Neural progenitor cell (in vitro differentiated cells): ENCODE measurements at regions not wholly inside any gene's neighbourhood (a gene's known extent, or its start where the extent isn't known, plus 50 kb on each side); places are given as distances from the start of the nearest gene placed in this dataset.
A peak's percentile ranks its signal among the peaks of the same experiment; 100 is the strongest.

Experiments used
- DNase-seq: peaks from one replicate; pipeline ENCODE4 v3.0.0-alpha.2; 2016; ENCODE audit warnings: low spot score
- H2AFZ ChIP-seq: fragments of 200-600 bp; sonication (generic); replicated peaks from 2 replicates; pipeline ENCODE4 v1.6.1; 2016; ENCODE audit warnings: antibody characterized with exemption
- H3F3A ChIP-seq: fragments of 200-600 bp; sonication (generic); 2 replicates; pipeline ENCODE4 v1.6.1; 2016; ENCODE audit warnings: antibody characterized with exemption, low read depth
- H3K27ac ChIP-seq: fragments of 200-600 bp; sonication (generic); 2 replicates; pipeline ENCODE4 v1.5.1; 2016; ENCODE audit warnings: mild to moderate bottlenecking
- H3K27me3 ChIP-seq: fragments of 200-600 bp; sonication (generic); 2 replicates; pipeline ENCODE4 v1.6.1; 2016; ENCODE audit warnings: mild to moderate bottlenecking, moderate library complexity
- H3K36me3 ChIP-seq: fragments of 200-600 bp; sonication (generic); 2 replicates; pipeline ENCODE4 v1.5.1; 2016
- H3K4me1 ChIP-seq: fragments of 200-600 bp; sonication (generic); 2 replicates; pipeline ENCODE4 v1.6.1; 2016; ENCODE audit warnings: mixed run types
- H3K4me2 ChIP-seq: fragments of 200-600 bp; sonication (generic); 2 replicates; pipeline ENCODE4 v1.6.1; 2016
- H3K4me3 ChIP-seq: fragments of 200-600 bp; sonication (generic); 2 replicates; pipeline ENCODE4 v1.5.1; 2016
- H3K79me2 ChIP-seq: fragments of 200-600 bp; sonication (generic); 2 replicates; pipeline ENCODE4 v1.6.1; 2016; ENCODE audit warnings: low read depth
- H3K9ac ChIP-seq: fragments of 200-600 bp; sonication (generic); 2 replicates; pipeline ENCODE4 v1.6.1; 2016
- H3K9me3 ChIP-seq: fragments of 200-600 bp; sonication (generic); 2 replicates; pipeline ENCODE4 v1.5.1; 2016; ENCODE audit warnings: low read depth
- H4K20me1 ChIP-seq: fragments of 200-600 bp; sonication (generic); 2 replicates; pipeline ENCODE4 v1.6.1; 2016; ENCODE audit warnings: low read depth
- H3K27ac Mint-ChIP-seq: 3 replicates; pipeline ENCODE4 v1.8.0; 2021; ENCODE audit warnings: mixed read lengths
- H3K27me3 Mint-ChIP-seq: 2 replicates; pipeline ENCODE4 v1.8.0; 2022; ENCODE audit warnings: low read depth, mild to moderate bottlenecking, inconsistent platforms, moderate library complexity, mixed read lengths; ENCODE audit not compliant: insufficient read depth
- H3K36me3 Mint-ChIP-seq: 3 replicates; pipeline ENCODE4 v1.8.0; 2021; ENCODE audit warnings: mixed read lengths
- H3K4me1 Mint-ChIP-seq: 3 replicates; pipeline ENCODE4 v1.8.0; 2021; ENCODE audit warnings: mixed read lengths
- H3K4me3 Mint-ChIP-seq: 3 replicates; pipeline ENCODE4 v1.8.0; 2021; ENCODE audit warnings: mild to moderate bottlenecking, moderate library complexity, mixed read lengths
- H3K9me3 Mint-ChIP-seq: 3 replicates; pipeline ENCODE4 v1.8.0; 2020; ENCODE audit warnings: mixed read lengths
- CTCF ChIP-seq: fragments of 200-600 bp; sonication (generic); IDR thresholded peaks from 2 replicates; pipeline ENCODE4 v1.5.1; 2017; ENCODE audit warnings: antibody characterized with exemption, mild to moderate bottlenecking
- EZH2 ChIP-seq: fragments of 200-600 bp; sonication (generic); IDR thresholded peaks from 2 replicates; pipeline ENCODE4 v1.6.1; 2017; ENCODE audit warnings: antibody characterized with exemption, mild to moderate bottlenecking, moderate library complexity
- EZH2phosphoT487 ChIP-seq: fragments of 200-600 bp; sonication (generic); IDR thresholded peaks from 2 replicates; pipeline ENCODE4 v1.6.1; 2017; ENCODE audit warnings: antibody characterized with exemption

- Histone ChIP-seq H2AFZ (peak overlapping the region; percentile 32), H3K9me3 (no peaks in the 10 kb centered on the region), H3K27me3 (no peaks in the 10 kb centered on the region), H3K79me2 (no peaks in the 10 kb centered on the region), H3F3A (no peaks in the 10 kb centered on the region), H3K4me2 (no peak overlapping the region), H4K20me1 (no peaks in the 10 kb centered on the region), H3K4me3 (no peak overlapping the region), H3K4me1 (peaks cover 13% of the 10 kb centered on the region), H3K27ac (no peak overlapping the region), H3K36me3 (no peaks in the 10 kb centered on the region), H3K9ac (no peak overlapping the region)
- peaks cover 11% of the 10 kb centered on the region for H3K4me1 Mint-ChIP-seq
- H3K27ac Mint-ChIP-seq: no peak overlapping the region
- H3K36me3 Mint-ChIP-seq: no peaks in the 10 kb centered on the region
- peak; percentile 16 for DNase-seq
- H3K27me3 Mint-ChIP-seq: peaks cover 6% of the 10 kb centered on the region
- no peaks in the 10 kb centered on the region for H3K9me3 Mint-ChIP-seq
- no peak overlapping the region for H3K4me3 Mint-ChIP-seq
- TF ChIP-seq CTCF (no peak), EZH2phosphoT487 (no peak), EZH2 (no peak)
Observed at GRCh38 chr12:13499008-13499407, 302.5 kb downstream of the EMP1 start.

DNA sequence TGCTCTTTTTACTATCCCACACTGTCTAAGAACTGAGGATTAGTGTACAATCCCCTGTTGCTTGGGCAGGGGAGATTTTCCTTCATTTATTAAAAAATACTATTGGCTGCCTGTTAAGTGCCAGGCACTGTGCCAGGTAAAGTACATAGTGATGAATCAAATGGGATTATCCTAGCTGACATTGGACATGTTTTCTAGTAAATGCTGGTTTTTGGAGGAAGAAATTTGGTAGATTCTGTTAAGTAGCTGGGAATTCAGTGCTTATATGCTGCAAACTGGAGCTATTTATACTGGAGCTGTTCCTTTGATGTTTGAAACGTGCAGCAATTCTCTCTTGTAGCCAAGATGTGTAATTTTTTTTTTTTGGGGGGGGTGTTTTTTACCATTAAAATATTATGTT, 299.6 kb downstream of the EMP1 start:
- H3K27ac Mint-ChIP-seq: no peak overlapping the region
- H3K9me3 Mint-ChIP-seq: no peaks in the 10 kb centered on the region
- H3K9ac ChIP-seq: no peak overlapping the region
- TF ChIP-seq CTCF: no peak
- H3K27me3 ChIP-seq: no peaks in the 10 kb centered on the region
- H3K79me2 ChIP-seq: no peaks in the 10 kb centered on the region
- H3F3A ChIP-seq: no peaks in the 10 kb centered on the region
- no peaks in the 10 kb centered on the region for H4K20me1 ChIP-seq
- H3K4me2 ChIP-seq: no peak overlapping the region
- no peaks in the 10 kb centered on the region for H3K36me3 Mint-ChIP-seq
- H3K4me3 ChIP-seq: no peak overlapping the region
- H3K4me1 Mint-ChIP-seq: peaks cover 8% of the 10 kb centered on the region
- H3K4me3 Mint-ChIP-seq: no peak overlapping the region
- peaks cover 4% of the 10 kb centered on the region for H3K9me3 ChIP-seq
- no peak overlapping the region for H3K27ac ChIP-seq
- no peak for DNase-seq
- no peaks in the 10 kb centered on the region for H3K36me3 ChIP-seq
- no peak overlapping the region for H2AFZ ChIP-seq
- peaks cover 13% of the 10 kb centered on the region for H3K4me1 ChIP-seq
- peaks cover 6% of the 10 kb centered on the region for H3K27me3 Mint-ChIP-seq

DNA sequence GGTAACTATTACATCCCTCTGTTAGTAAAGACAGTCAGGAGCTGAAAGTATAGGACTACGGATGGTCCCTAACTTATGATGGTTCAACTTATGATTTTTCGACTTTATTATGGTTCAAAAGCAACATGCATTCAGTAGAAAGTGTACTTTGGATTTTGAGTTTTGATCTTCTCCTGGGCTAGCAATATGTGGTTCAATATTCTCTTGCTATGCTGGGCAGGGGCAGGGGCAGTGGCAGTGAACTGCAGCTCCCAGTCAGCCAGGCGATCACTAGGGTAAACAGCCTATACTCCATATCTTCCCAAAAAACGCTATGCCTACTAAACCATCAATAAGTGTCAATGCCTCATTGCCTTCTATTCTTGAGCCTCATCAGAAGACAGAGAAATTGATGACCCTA, 292.7 kb downstream of the EMP1 start:
- no peaks in the 10 kb centered on the region for H3K36me3 Mint-ChIP-seq
- no peak for DNase-seq
- Histone ChIP-seq H4K20me1 (no peaks in the 10 kb centered on the region), H3K9ac (no peak overlapping the region), H3K4me1 (no peaks in the 10 kb centered on the region), H3K79me2 (no peaks in the 10 kb centered on the region), H3K4me3 (no peak overlapping the region), H3K27me3 (no peaks in the 10 kb centered on the region), H3K4me2 (no peak overlapping the region), H3K27ac (no peak overlapping the region), H2AFZ (no peak overlapping the region), H3K9me3 (peaks cover 4% of the 10 kb centered on the region), H3F3A (no peaks in the 10 kb centered on the region), H3K36me3 (no peaks in the 10 kb centered on the region)
- no peaks in the 10 kb centered on the region for H3K27me3 Mint-ChIP-seq
- H3K27ac Mint-ChIP-seq: no peak overlapping the region
- H3K4me3 Mint-ChIP-seq: no peak overlapping the region
- H3K9me3 Mint-ChIP-seq: no peaks in the 10 kb centered on the region
- H3K4me1 Mint-ChIP-seq: no peaks in the 10 kb centered on the region
- no peak for TF ChIP-seq CTCF
- no peak for TF ChIP-seq EZH2phosphoT487
- no peak for TF ChIP-seq EZH2

GRCh38 chr12:13487326-13487725, 290.8 kb downstream of the EMP1 start:
- Mint-ChIP-seq H3K4me1 (no peaks in the 10 kb centered on the region), H3K27ac (no peak overlapping the region), H3K27me3 (no peaks in the 10 kb centered on the region), H3K9me3 (no peaks in the 10 kb centered on the region), H3K4me3 (no peak overlapping the region), H3K36me3 (no peaks in the 10 kb centered on the region)
- TF ChIP-seq EZH2: no peak
- TF ChIP-seq EZH2phosphoT487: no peak
- no peak for TF ChIP-seq CTCF
- Histone ChIP-seq H3K9ac (no peak overlapping the region), H3K27ac (no peak overlapping the region), H3K4me1 (no peaks in the 10 kb centered on the region), H4K20me1 (no peaks in the 10 kb centered on the region), H3K4me3 (no peak overlapping the region), H2AFZ (no peak overlapping the region), H3F3A (no peaks in the 10 kb centered on the region), H3K36me3 (no peaks in the 10 kb centered on the region), H3K4me2 (no peak overlapping the region), H3K79me2 (no peaks in the 10 kb centered on the region), H3K27me3 (no peaks in the 10 kb centered on the region), H3K9me3 (no peaks in the 10 kb centered on the region)
- no peak for DNase-seq
